Upper lobe of left lung (tissue), 6 donors: ENCODE measurements at regions not wholly inside any gene's neighbourhood (a gene's known extent, or its start where the extent isn't known, plus 50 kb on each side); places are given as distances from the start of the nearest gene placed in this dataset.

Experiments
- ATAC-seq, 2 donors: fragments of 200-7000 bp; cut with Tn5 transposase; one replicate each; pipeline ENCODE4 v1.9.1; 2022; ENCODE audit warnings: mild to moderate bottlenecking in 2 of 2, moderate library complexity in 2 of 2; ENCODE audit not compliant: low FRiP score in 2 of 2
- DNase-seq, 2 donors: peaks; one replicate each; pipeline ENCODE4 v3.0.0-alpha.2; 2019 to 2020
- H3K27ac ChIP-seq, 4 donors: fragments of 200-600 bp; sonication (generic); one replicate each; pipeline ENCODE4 v1.5.1; 2016 to 2019
- H3K27me3 ChIP-seq, 4 donors: fragments of 200-600 bp; sonication (generic); one replicate each; pipeline ENCODE4 v1.5.1; 2017 to 2019
- H3K36me3 ChIP-seq, 4 donors: fragments of 200-600 bp; sonication (generic); one replicate each; pipeline ENCODE4 v1.5.1; 2016 to 2019
- H3K4me1 ChIP-seq, 4 donors: fragments of 200-600 bp; sonication (generic); one replicate each; pipeline ENCODE4 v1.5.1; 2018 to 2019
- H3K4me3 ChIP-seq, 4 donors: fragments of 200-600 bp; sonication (generic); one replicate each; pipeline ENCODE4 v1.5.1; 2017 to 2019; ENCODE audit warnings: mild to moderate bottlenecking in 2 of 4, moderate library complexity in 1 of 4
- H3K9me3 ChIP-seq, 4 donors: fragments of 200-600 bp; sonication (generic); one replicate each; pipeline ENCODE4 v1.5.1; 2018 to 2019
- CTCF ChIP-seq, 6 experiments: fragments of 450-650 bp in 4 of 6; fragments of 200-600 bp in 2 of 6; sonication (generic) in 2 of 6; IDR thresholded peaks; one replicate each; pipeline ENCODE4 v1.5.1; 2016 to 2019; ENCODE audit warnings: antibody characterized with exemption in 6 of 6
- EP300 ChIP-seq, 4 donors: sonication (generic); formaldehyde crosslinking; IDR thresholded peaks; one replicate each; pipeline ENCODE4 v1.5.1; 2017; ENCODE audit warnings: antibody characterized with exemption in 4 of 4, control low read depth in 2 of 4
- POLR2A ChIP-seq, 4 donors: fragments of 450-650 bp; IDR thresholded peaks; one replicate each; pipeline ENCODE4 v1.5.1; 2016 to 2017; ENCODE audit warnings: antibody characterized with exemption in 4 of 4, mild to moderate bottlenecking in 2 of 4
- POLR2AphosphoS5 ChIP-seq, 2 donors: sonication (generic); formaldehyde crosslinking; IDR thresholded peaks; one replicate each; pipeline ENCODE4 v1.5.1; 2017; ENCODE audit warnings: antibody characterized with exemption in 2 of 2
- WGBS, 2 donors: methylation state at CpG; one replicate each; pipeline ENCODE4 v1.1.5; 2017 to 2018; 5-methylcytosine and 5-hydroxymethylcytosine counted together
- donor health status: DM: no; HTN: no; CAD: no; lungs with moderate emphysema.
- donor health status: DM: no; HTN: yes; CAD: no; lungs with severe emphysema.

- H3K27me3 ChIP-seq: no peaks in the 10 kb centered on the region
- no peak for ATAC-seq
- DNase-seq: no peak
- no peaks in the 10 kb centered on the region for H3K9me3 ChIP-seq
- no peak for TF ChIP-seq POLR2A (IDR thresholded peaks at IDR 0.05)
- no peak for TF ChIP-seq CTCF (IDR thresholded peaks at IDR 0.05)
- TF ChIP-seq POLR2AphosphoS5 (IDR thresholded peaks at IDR 0.05): no peak
- TF ChIP-seq EP300 (IDR thresholded peaks at IDR 0.05): no peak
- H3K4me1 ChIP-seq: no peaks in the 10 kb centered on the region
- WGBS, 2 donors: 63 to 67% methylated on average over 2 of the region's 2 CpGs
- H3K36me3 ChIP-seq: no peaks in the 10 kb centered on the region
- H3K27ac ChIP-seq: no peak overlapping the region
- no peak overlapping the region for H3K4me3 ChIP-seq
Measured at GRCh38 chr13:62631619-62632018, 1216.0 kb upstream of the PCDH20 start.

- TF ChIP-seq POLR2AphosphoS5 (IDR thresholded peaks at IDR 0.05): no peak
- Histone ChIP-seq H3K4me3 (no peak overlapping the region), H3K27ac (no peak overlapping the region), H3K27me3 (no peaks in the 10 kb centered on the region), H3K4me1 (no peaks in the 10 kb centered on the region), H3K36me3 (no peaks in the 10 kb centered on the region), H3K9me3 (no peaks in the 10 kb centered on the region)
- DNase-seq: no peak
- no peak for ATAC-seq
Measured at GRCh38 chr13:62631124-62631523, 1215.5 kb upstream of the PCDH20 start.

GRCh38 chr13:62629618-62630017, 1214.0 kb upstream of the PCDH20 start:
- Histone ChIP-seq H3K36me3 (no peaks in the 10 kb centered on the region), H3K9me3 (no peaks in the 10 kb centered on the region), H3K27ac (no peak overlapping the region), H3K27me3 (no peaks in the 10 kb centered on the region), H3K4me3 (no peak overlapping the region), H3K4me1 (no peaks in the 10 kb centered on the region)
- TF ChIP-seq CTCF (IDR thresholded peaks at IDR 0.05) (no peak), POLR2AphosphoS5 (IDR thresholded peaks at IDR 0.05) (no peak), POLR2A (IDR thresholded peaks at IDR 0.05) (no peak), EP300 (IDR thresholded peaks at IDR 0.05) (no peak)
- 58 to 71% methylated on average over 3 of the region's 3 CpGs for WGBS, 2 donors
- ATAC-seq: no peak
- DNase-seq: no peak

- Histone ChIP-seq H3K9me3 (no peaks in the 10 kb centered on the region), H3K36me3 (no peaks in the 10 kb centered on the region), H3K27ac (no peak overlapping the region), H3K27me3 (no peaks in the 10 kb centered on the region), H3K4me3 (no peak overlapping the region), H3K4me1 (no peaks in the 10 kb centered on the region)
- WGBS, 2 donors: 88 to 93% methylated on average over 13 to 14 of the region's 15 CpGs
- ATAC-seq: peak in 1 of 2 donors; percentile 15
- TF ChIP-seq EP300 (IDR thresholded peaks at IDR 0.05) (no peak), POLR2A (IDR thresholded peaks at IDR 0.05) (no peak), POLR2AphosphoS5 (IDR thresholded peaks at IDR 0.05) (no peak), CTCF (IDR thresholded peaks at IDR 0.05) (no peak)
- DNase-seq: peak in 1 of 2 donors; percentile 41
Measured at GRCh38 chr13:62627226-62627625, 1211.6 kb upstream of the PCDH20 start.

- H3K27me3 ChIP-seq: no peaks in the 10 kb centered on the region
- H3K9me3 ChIP-seq: no peaks in the 10 kb centered on the region
- 46 to 52% methylated on average over 5 of the region's 5 CpGs for WGBS, 2 donors
- H3K4me1 ChIP-seq: no peaks in the 10 kb centered on the region
- no peak for TF ChIP-seq POLR2A (IDR thresholded peaks at IDR 0.05)
- TF ChIP-seq EP300 (IDR thresholded peaks at IDR 0.05): no peak
- TF ChIP-seq CTCF (IDR thresholded peaks at IDR 0.05): no peak
- ATAC-seq (no peak), DNase-seq (no peak)
- no peak overlapping the region for H3K27ac ChIP-seq
- H3K4me3 ChIP-seq: no peak overlapping the region
- H3K36me3 ChIP-seq: no peaks in the 10 kb centered on the region
Measured at GRCh38 chr13:62626771-62627170, 1211.1 kb upstream of the PCDH20 start.
